GM12891 (cell line): ENCODE measurements at regions not wholly inside any gene's neighbourhood (a gene's known extent, or its start where the extent isn't known, plus 50 kb on each side); places are given as distances from the start of the nearest gene placed in this dataset.

Experiments used
- DNase-seq: peaks from one replicate; pipeline ENCODE4 v3.0.0; 2011; ENCODE audit warnings: low spot score; ENCODE audit not compliant: insufficient read length
- FAIRE-seq: peaks from 2 replicates; lab custom pipeline; 2011; peaks lifted over from hg19 to GRCh38; lab: Jason Lieb, UNC
- PAX5 ChIP-seq: IDR thresholded peaks from 2 replicates; pipeline ENCODE4 v1.6.1; 2011; ENCODE audit warnings: low read length, moderate library complexity, mild to moderate bottlenecking; ENCODE audit not compliant: insufficient read depth, severe bottlenecking
- POLR2A ChIP-seq: IDR thresholded peaks from 2 replicates; pipeline ENCODE4 v1.6.1; 2011; ENCODE audit warnings: low read depth, low read length, control low read depth
- POLR2AphosphoS5 ChIP-seq: IDR thresholded peaks from 2 replicates; pipeline ENCODE4 v1.6.1; 2011; ENCODE audit warnings: low read depth, low read length, control low read depth
- POU2F2 ChIP-seq: IDR thresholded peaks from 2 replicates; pipeline ENCODE4 v1.6.1; 2011; ENCODE audit warnings: low read depth, mild to moderate bottlenecking, control low read depth, low read length, moderate library complexity
- SPI1 ChIP-seq: IDR thresholded peaks from 2 replicates; pipeline ENCODE4 v1.6.1; 2011; ENCODE audit warnings: low read depth, low read length, control low read depth
- TAF1 ChIP-seq: IDR thresholded peaks from 2 replicates; pipeline ENCODE4 v1.6.1; 2011; ENCODE audit warnings: low read depth, low read length, control low read depth

- no peak for TF ChIP-seq POLR2A
- DNase-seq (no peak), FAIRE-seq (no peak)
Observed at GRCh38 chr2:156147594-156148330, 184.8 kb downstream of the NR4A2 start.

- DNase-seq (no peak), FAIRE-seq (no peak)
- TF ChIP-seq SPI1 = no peak
- TF ChIP-seq POU2F2 = no peak
Observed at GRCh38 chr2:156145976-156146375, 186.5 kb downstream of the NR4A2 start.

GRCh38 chr2:156145469-156145868, 187.1 kb downstream of the NR4A2 start:
- DNase-seq = no peak
- TF ChIP-seq POLR2AphosphoS5 (no peak), POLR2A (no peak), TAF1 (no peak)
- no peak for FAIRE-seq

- DNase-seq = no peak
- no peak for TF ChIP-seq POLR2A
- no peak for TF ChIP-seq POLR2AphosphoS5
- TF ChIP-seq PAX5 = no peak
- TF ChIP-seq TAF1 = no peak
- TF ChIP-seq POU2F2 = no peak
- no peak for FAIRE-seq
Observed at GRCh38 chr2:156136566-156136965, 196.0 kb downstream of the NR4A2 start.

GRCh38 chr2:156134887-156135286, 197.6 kb downstream of the NR4A2 start:
- no peak for DNase-seq
- FAIRE-seq = no peak
- TF ChIP-seq POU2F2 (no peak), POLR2A (no peak), PAX5 (no peak), POLR2AphosphoS5 (no peak), TAF1 (no peak), SPI1 (no peak)

- FAIRE-seq (no peak), DNase-seq (no peak)
- TF ChIP-seq PAX5 (no peak), POU2F2 (no peak), SPI1 (no peak), POLR2AphosphoS5 (no peak), TAF1 (no peak)
Observed at GRCh38 chr2:156132941-156133340, 199.6 kb downstream of the NR4A2 start.

GRCh38 chr2:156132130-156132529, 200.4 kb downstream of the NR4A2 start:
- DNase-seq (no peak), FAIRE-seq (no peak)
- TF ChIP-seq POLR2A (no peak), TAF1 (no peak), SPI1 (no peak), POU2F2 (no peak), PAX5 (no peak), POLR2AphosphoS5 (no peak)

GRCh38 chr2:156129227-156129626, 203.3 kb downstream of the NR4A2 start:
- TF ChIP-seq POLR2AphosphoS5 (no peak), TAF1 (no peak), PAX5 (no peak), SPI1 (no peak), POU2F2 (no peak), POLR2A (no peak)
- DNase-seq (no peak), FAIRE-seq (no peak)

- DNase-seq = no peak
- FAIRE-seq = no peak
- TF ChIP-seq TAF1 = no peak
- TF ChIP-seq PAX5 = no peak
- TF ChIP-seq POLR2AphosphoS5 = no peak
- TF ChIP-seq POU2F2 = no peak
Observed at GRCh38 chr2:156125018-156125417, 207.5 kb downstream of the NR4A2 start.

GRCh38 chr2:156124458-156124857, 208.1 kb downstream of the NR4A2 start:
- DNase-seq (no peak), FAIRE-seq (no peak)
- TF ChIP-seq POLR2AphosphoS5 (no peak), POLR2A (no peak), TAF1 (no peak), PAX5 (no peak), SPI1 (no peak), POU2F2 (no peak)

GRCh38 chr2:156118753-156119416, 213.6 kb downstream of the NR4A2 start:
- TF ChIP-seq POLR2A (no peak), POLR2AphosphoS5 (no peak), POU2F2 (no peak), SPI1 (no peak), PAX5 (no peak), TAF1 (no peak)
- FAIRE-seq (no peak), DNase-seq (no peak)
